HEK293 (cell line): ENCODE measurements at regions not wholly inside any gene's neighbourhood (a gene's known extent, or its start where the extent isn't known, plus 50 kb on each side); places are given as distances from the start of the nearest gene placed in this dataset.
"Not testable (repeated sequence)": the region's sequence is repeated elsewhere in the genome, so short reads cannot be mapped to it uniquely, and the experiment has no call there.

Experiments
- ZNF121 ChIP-seq: fragments of 450-650 bp; formaldehyde crosslinking; IDR thresholded peaks from 2 replicates; pipeline ENCODE4 v1.5.1; 2016; ENCODE audit warnings: missing biosample characterization, missing genetic modification characterization
- ZNF621 ChIP-seq: fragments of 450-650 bp; formaldehyde crosslinking; IDR thresholded peaks from 2 replicates; pipeline ENCODE4 v1.5.1; 2017; ENCODE audit warnings: missing biosample characterization, missing genetic modification characterization

DNA sequence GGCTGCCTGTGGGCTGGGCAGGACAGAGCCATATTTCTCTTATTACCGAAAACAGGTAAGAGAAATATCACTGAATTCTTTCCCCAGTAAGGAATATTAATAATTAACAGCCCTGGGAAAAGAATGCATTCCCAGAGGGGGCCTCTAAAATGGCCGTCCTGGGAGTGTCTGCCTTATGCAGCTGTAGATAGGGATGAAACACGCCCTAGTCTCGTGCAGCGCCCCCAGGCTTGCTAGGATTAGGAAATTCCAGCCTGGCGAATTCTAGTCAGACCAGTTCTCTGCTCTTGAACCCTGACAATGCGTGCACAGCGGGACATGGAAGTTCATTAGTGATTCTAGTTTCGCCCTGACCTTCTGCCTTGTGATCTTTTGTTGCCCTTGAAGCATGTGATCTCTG lies 104.1 kb upstream of the HCCS start:
- TF ChIP-seq ZNF621 (tag by site-specific recombination); ZNF121: not testable (repeated sequence)
